CD14-positive monocyte (primary cell): ENCODE measurements at regions not wholly inside any gene's neighbourhood (a gene's known extent, or its start where the extent isn't known, plus 50 kb on each side); places are given as distances from the start of the nearest gene placed in this dataset.

Experiments used
- DNase-seq, 3 donors: peaks; one replicate each; pipeline ENCODE4 v3.0.0-alpha.2; 2011 to 2022
- H2AFZ ChIP-seq: 2 replicates; pipeline ENCODE4 v1.6.0; 2012; ENCODE audit warnings: mild to moderate bottlenecking, low read depth, low read length, inconsistent platforms; ENCODE audit not compliant: insufficient read depth, poor library complexity, severe bottlenecking
- H3K27ac ChIP-seq, 2 donors: 1 replicate in 1 of 2; 2 replicates in 1 of 2; pipeline ENCODE4 v1.5.1; 2012 to 2013; ENCODE audit warnings: low read length in 2 of 2, control low read depth in 1 of 2, inconsistent platforms in 1 of 2, low read depth in 1 of 2, mild to moderate bottlenecking in 1 of 2
- H3K27me3 ChIP-seq, 2 donors: one replicate each; pipeline versions ENCODE4 v1.6.0 to v1.6.1; 2011 to 2013; ENCODE audit warnings: low read length in 2 of 2; ENCODE audit not compliant: control insufficient read depth in 2 of 2, insufficient read depth in 2 of 2
- H3K36me3 ChIP-seq, 2 donors: replicated peaks in 1 of 2; 1 replicate in 1 of 2; 2 replicates in 1 of 2; pipeline versions ENCODE4 v1.5.1 to v1.6.1; 2012 to 2013; ENCODE audit warnings: low read length in 2 of 2, control low read depth in 1 of 2, inconsistent platforms in 1 of 2, mild to moderate bottlenecking in 1 of 2; ENCODE audit not compliant: insufficient read depth in 2 of 2, control insufficient read depth in 1 of 2
- H3K4me1 ChIP-seq, 2 donors: 1 replicate in 1 of 2; 2 replicates in 1 of 2; pipeline versions ENCODE4 v1.5.1 to v1.6.1; 2012 to 2013; ENCODE audit warnings: low read length in 2 of 2, control low read depth in 1 of 2, inconsistent platforms in 1 of 2, mild to moderate bottlenecking in 1 of 2, moderate library complexity in 1 of 2; ENCODE audit not compliant: insufficient read depth in 2 of 2, control insufficient read depth in 1 of 2
- H3K4me2 ChIP-seq: replicated peaks from 2 replicates; pipeline ENCODE3; 2012; ENCODE audit warnings: low read length, moderate library complexity, mild to moderate bottlenecking; ENCODE audit not compliant: poor library complexity, severe bottlenecking; ENCODE audit errors: extremely low read depth
- H3K4me3 ChIP-seq, 3 experiments: fragments of 200-600 bp in 1 of 3; sonication (generic) in 1 of 3; replicated peaks in 1 of 3; 1 replicate in 2 of 3; 2 replicates in 1 of 3; pipeline ENCODE4 v1.5.1; 2011 to 2013; ENCODE audit warnings: low read length in 3 of 3, mild to moderate bottlenecking in 3 of 3, control low read depth in 2 of 3, low read depth in 2 of 3, inconsistent platforms in 1 of 3, moderate library complexity in 1 of 3
- H3K79me2 ChIP-seq: 2 replicates; pipeline ENCODE4 v1.6.0; 2012; ENCODE audit warnings: mild to moderate bottlenecking, control low read depth, inconsistent platforms, low read length, moderate library complexity; ENCODE audit not compliant: insufficient read depth
- H3K9ac ChIP-seq: 2 replicates; pipeline ENCODE4 v1.6.0; 2017; ENCODE audit warnings: low read length, mild to moderate bottlenecking; ENCODE audit not compliant: insufficient read depth, poor library complexity, severe bottlenecking
- H3K9me3 ChIP-seq, 2 donors: replicated peaks in 1 of 2; 1 replicate in 1 of 2; 2 replicates in 1 of 2; pipeline versions ENCODE4 v1.5.1 to v1.6.1; 2012 to 2013; ENCODE audit warnings: low read length in 2 of 2, control low read depth in 1 of 2; ENCODE audit not compliant: control insufficient read depth in 1 of 2, insufficient read depth in 1 of 2
- H4K20me1 ChIP-seq: 2 replicates; pipeline ENCODE4 v1.6.0; 2012; ENCODE audit warnings: mild to moderate bottlenecking, low read length, control low read depth, moderate library complexity; ENCODE audit not compliant: insufficient read depth
- H3K27ac Mint-ChIP-seq, 7 donors: one replicate each; pipeline ENCODE4 v1.8.0; 2020; ENCODE audit warnings: mild to moderate bottlenecking in 7 of 7, mixed read lengths in 7 of 7, moderate library complexity in 6 of 7, inconsistent platforms in 2 of 7
- H3K27me3 Mint-ChIP-seq, 3 donors: one replicate each; pipeline ENCODE4 v1.8.0; 2021 to 2022; ENCODE audit warnings: low read depth in 3 of 3, mild to moderate bottlenecking in 3 of 3, mixed read lengths in 3 of 3, moderate library complexity in 3 of 3, inconsistent platforms in 1 of 3
- H3K36me3 Mint-ChIP-seq, 2 donors: one replicate each; pipeline ENCODE4 v1.8.0; 2020; ENCODE audit warnings: mixed read lengths in 2 of 2, inconsistent platforms in 1 of 2, mild to moderate bottlenecking in 1 of 2
- H3K4me1 Mint-ChIP-seq: one replicate; pipeline ENCODE4 v1.8.0; 2020; ENCODE audit warnings: mild to moderate bottlenecking, mixed read lengths
- H3K4me3 Mint-ChIP-seq, 2 donors: one replicate each; pipeline ENCODE4 v1.8.0; 2020; ENCODE audit warnings: mild to moderate bottlenecking in 2 of 2, mixed read lengths in 2 of 2, moderate library complexity in 1 of 2
- H3K9me3 Mint-ChIP-seq, 7 donors: one replicate each; pipeline ENCODE4 v1.8.0; 2020 to 2022; ENCODE audit warnings: mixed read lengths in 7 of 7, mild to moderate bottlenecking in 6 of 7, moderate library complexity in 6 of 7, inconsistent platforms in 2 of 7
- CTCF ChIP-seq: fragments of 200-600 bp; IDR thresholded peaks from one replicate; pipeline ENCODE4 v1.8.0; 2022; ENCODE audit warnings: antibody characterized with exemption, mild to moderate bottlenecking
- WGBS: methylation state at CpG from one replicate; pipeline ENCODE4 v1.1.5; 2013; ENCODE audit warnings: missing lambda C conversion rate; ENCODE audit not compliant: insufficient coverage; 5-methylcytosine and 5-hydroxymethylcytosine counted together
- intact Hi-C, 2 donors: fragments of 100-400 bp; cut with micrococcal nuclease; formaldehyde crosslinking; loops; one replicate each; pipeline versions ENCODE4 v1.15.0 to v1.15.1; 2023

GRCh38 chr3:59118928-59119327, 69.1 kb upstream of the CFAP20DC start:
- Histone ChIP-seq H3K4me2 (no peak overlapping the region), H3K27ac (no peak overlapping the region), H3K4me3 (no peak overlapping the region), H3K4me1 (no peaks in the 10 kb centered on the region), H3K79me2 (no peaks in the 10 kb centered on the region), H3K36me3 (no peaks in the 10 kb centered on the region), H3K9me3 (no peaks in the 10 kb centered on the region), H3K27me3 (no peaks in the 10 kb centered on the region), H3K9ac (no peak overlapping the region), H2AFZ (no peak overlapping the region), H4K20me1 (no peaks in the 10 kb centered on the region)
- Mint-ChIP-seq H3K36me3 (no peaks in the 10 kb centered on the region), H3K27me3 (peaks cover 0 to 2% (median 0%) of the 10 kb centered on the region in 3 donors), H3K9me3 (peaks cover 0 to 6% (median 2%) of the 10 kb centered on the region in 7 donors), H3K4me3 (no peak overlapping the region), H3K27ac (no peak overlapping the region), H3K4me1 (no peaks in the 10 kb centered on the region)
- DNase-seq: no peak
- no peak for TF ChIP-seq CTCF
- WGBS: 100% methylated on average over 1 of the region's 3 CpGs
- intact Hi-C loops: no loop called here

DNA sequence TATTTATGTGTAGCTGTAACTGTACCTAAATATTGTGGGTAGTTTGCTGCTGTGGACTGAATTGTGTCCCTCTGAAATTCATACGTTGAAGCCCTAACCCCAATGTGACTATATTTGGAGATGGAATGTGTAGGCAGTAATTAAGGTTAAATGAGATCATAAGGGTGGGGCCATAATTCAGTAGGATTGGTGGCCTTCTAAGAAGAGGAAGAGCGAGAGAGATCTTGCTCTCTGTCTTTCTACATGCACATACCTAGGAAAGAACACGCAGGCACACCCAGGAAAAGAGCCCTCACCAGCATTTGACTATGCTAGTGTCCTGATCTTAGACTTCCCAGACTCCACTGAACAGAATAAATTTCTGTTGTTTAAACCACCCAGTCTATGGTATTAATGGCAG, 67.6 kb upstream of the CFAP20DC start:
- Mint-ChIP-seq H3K36me3 (no peaks in the 10 kb centered on the region), H3K9me3 (peaks cover 0 to 6% (median 2%) of the 10 kb centered on the region in 7 donors), H3K27me3 (no peaks in the 10 kb centered on the region), H3K4me1 (no peaks in the 10 kb centered on the region), H3K27ac (no peak overlapping the region), H3K4me3 (no peak overlapping the region)
- Histone ChIP-seq H3K4me1 (no peaks in the 10 kb centered on the region), H3K27me3 (no peaks in the 10 kb centered on the region), H3K9me3 (no peaks in the 10 kb centered on the region), H3K4me2 (no peak overlapping the region), H3K27ac (no peak overlapping the region), H3K9ac (no peak overlapping the region), H2AFZ (no peak overlapping the region), H3K36me3 (no peaks in the 10 kb centered on the region), H3K4me3 (no peak overlapping the region), H4K20me1 (no peaks in the 10 kb centered on the region), H3K79me2 (no peaks in the 10 kb centered on the region)
- DNase-seq: no peak
- no peak for TF ChIP-seq CTCF
- WGBS: 100% methylated on average over 1 of the region's 3 CpGs
- intact Hi-C loops: no loop called here
